SK-N-MC (cell line): ENCODE measurements at regions not wholly inside any gene's neighbourhood (a gene's known extent, or its start where the extent isn't known, plus 50 kb on each side); places are given as distances from the start of the nearest gene placed in this dataset.
"Not testable (repeated sequence)": the region's sequence is repeated elsewhere in the genome, so short reads cannot be mapped to it uniquely, and the experiment has no call there.

Experiments
- DNase-seq: peaks from one replicate; pipeline ENCODE4 v3.0.0-alpha.2; 2011; ENCODE audit warnings: low read depth, low spot score
- H3K27ac ChIP-seq: fragments of 200-600 bp; sonication (generic); 2 replicates; pipeline ENCODE4 v1.5.1; 2016; ENCODE audit warnings: mixed run types
- H3K36me3 ChIP-seq: fragments of 200-600 bp; sonication (generic); 2 replicates; pipeline ENCODE4 v1.6.1; 2017; ENCODE audit warnings: antibody characterized with exemption, low read length, mixed read lengths; ENCODE audit not compliant: insufficient read depth
- H3K4me3 ChIP-seq: fragments of 200-600 bp; sonication (generic); 2 replicates; pipeline ENCODE4 v1.5.1; 2016
- H3K9ac ChIP-seq: fragments of 200-600 bp; sonication (generic); 2 replicates; pipeline ENCODE4 v1.8.0; 2017; ENCODE audit warnings: mixed run types, mixed read lengths; ENCODE audit not compliant: insufficient read length
- H3K9me3 ChIP-seq: fragments of 200-600 bp; sonication (generic); 2 replicates; pipeline ENCODE4 v1.6.1; 2017; ENCODE audit warnings: low read depth, mild to moderate bottlenecking, antibody characterized with exemption, low read length, moderate library complexity, mixed read lengths
- EZH2 ChIP-seq: fragments of 200-600 bp; sonication (generic); IDR thresholded peaks from one replicate; pipeline ENCODE4 v1.6.1; 2017; ENCODE audit warnings: antibody characterized with exemption
- FOXP2 ChIP-seq: optimal IDR thresholded peaks from 2 replicates; pipeline ENCODE3; 2011; ENCODE audit warnings: mild to moderate bottlenecking, moderate library complexity; ENCODE audit not compliant: insufficient read depth; ENCODE audit errors: extremely low read length, control extremely low read depth
- POLR2AphosphoS5 ChIP-seq: IDR thresholded peaks from 2 replicates; pipeline ENCODE4 v1.6.1; 2012; ENCODE audit warnings: mild to moderate bottlenecking, low read depth, low read length, borderline replicate concordance

GRCh38 chr3:70501561-70501960, 189.1 kb upstream of the MDFIC2 start:
- Histone ChIP-seq H3K36me3 (no peaks in the 10 kb centered on the region), H3K4me3 (no peak overlapping the region), H3K9me3 (no peaks in the 10 kb centered on the region), H3K9ac (no peak overlapping the region), H3K27ac (no peak overlapping the region)
- no peak for DNase-seq
- no peak for TF ChIP-seq FOXP2
- TF ChIP-seq EZH2, result no peak

GRCh38 chr3:70488816-70489215, 176.4 kb upstream of the MDFIC2 start:
- no peak for DNase-seq
- Histone ChIP-seq H3K4me3 (no peak overlapping the region), H3K36me3 (no peaks in the 10 kb centered on the region), H3K27ac (no peak overlapping the region), H3K9ac (no peak overlapping the region), H3K9me3 (no peaks in the 10 kb centered on the region)
- no peak for TF ChIP-seq EZH2
- TF ChIP-seq FOXP2, result no peak
- no peak for TF ChIP-seq POLR2AphosphoS5

GRCh38 chr3:70488131-70488530, 175.7 kb upstream of the MDFIC2 start:
- Histone ChIP-seq H3K9ac (no peak overlapping the region), H3K36me3 (no peaks in the 10 kb centered on the region), H3K4me3 (no peak overlapping the region), H3K27ac (no peak overlapping the region), H3K9me3 (no peaks in the 10 kb centered on the region)
- TF ChIP-seq POLR2AphosphoS5 (no peak; the same call in 1 of the 2 replicates), EZH2 (no peak)
- DNase-seq, result peak; percentile 28

GRCh38 chr3:70486414-70487017, 174.1 kb upstream of the MDFIC2 start:
- Histone ChIP-seq H3K4me3 (no peak overlapping the region), H3K9me3 (no peaks in the 10 kb centered on the region), H3K27ac (no peak overlapping the region), H3K9ac (no peak overlapping the region), H3K36me3 (no peaks in the 10 kb centered on the region)
- TF ChIP-seq EZH2 (no peak), POLR2AphosphoS5 (no peak), FOXP2 (no peak)
- no peak for DNase-seq

- Histone ChIP-seq H3K9me3 (no peaks in the 10 kb centered on the region), H3K9ac (no peak overlapping the region), H3K4me3 (no peak overlapping the region), H3K36me3 (no peaks in the 10 kb centered on the region), H3K27ac (no peak overlapping the region)
- TF ChIP-seq POLR2AphosphoS5 (no peak), FOXP2 (no peak), EZH2 (no peak)
- no peak for DNase-seq
Measured at GRCh38 chr3:70476174-70476573, 163.7 kb upstream of the MDFIC2 start.

- H3K9ac ChIP-seq, result no peak overlapping the region
- no peaks in the 10 kb centered on the region for H3K36me3 ChIP-seq
- no peak for TF ChIP-seq FOXP2
- TF ChIP-seq POLR2AphosphoS5, result no peak
- no peak for TF ChIP-seq EZH2
- no peak for DNase-seq
- H3K27ac ChIP-seq, result no peak overlapping the region
- no peaks in the 10 kb centered on the region for H3K9me3 ChIP-seq
- H3K4me3 ChIP-seq, result no peak overlapping the region
Measured at GRCh38 chr3:70471464-70472342, 159.3 kb upstream of the MDFIC2 start.

- no peak overlapping the region for H3K4me3 ChIP-seq
- TF ChIP-seq EZH2, result no peak
- TF ChIP-seq FOXP2, result no peak
- TF ChIP-seq POLR2AphosphoS5, result no peak
- no peaks in the 10 kb centered on the region for H3K9me3 ChIP-seq
- DNase-seq, result no peak
- H3K36me3 ChIP-seq, result no peaks in the 10 kb centered on the region
- no peak overlapping the region for H3K27ac ChIP-seq
- H3K9ac ChIP-seq, result no peak overlapping the region
Measured at GRCh38 chr3:70466096-70466495, 153.7 kb upstream of the MDFIC2 start.

GRCh38 chr3:70464876-70465275, 152.4 kb upstream of the MDFIC2 start:
- no peaks in the 10 kb centered on the region for H3K36me3 ChIP-seq
- TF ChIP-seq POLR2AphosphoS5 (no peak), FOXP2 (no peak), EZH2 (no peak)
- no peak overlapping the region for H3K27ac ChIP-seq
- H3K9ac ChIP-seq, result no peak overlapping the region
- no peak for DNase-seq
- H3K9me3 ChIP-seq, result no peaks in the 10 kb centered on the region
- H3K4me3 ChIP-seq, result no peak overlapping the region

- DNase-seq, result no peak
- no peak overlapping the region for H3K4me3 ChIP-seq
- TF ChIP-seq FOXP2 (no peak), POLR2AphosphoS5 (no peak), EZH2 (no peak)
- H3K9ac ChIP-seq, result no peak overlapping the region
- no peaks in the 10 kb centered on the region for H3K36me3 ChIP-seq
- H3K27ac ChIP-seq, result no peak overlapping the region
- H3K9me3 ChIP-seq, result no peaks in the 10 kb centered on the region
Measured at GRCh38 chr3:70464465-70464864, 152.0 kb upstream of the MDFIC2 start.

GRCh38 chr3:70450220-70450619, 137.8 kb upstream of the MDFIC2 start:
- H3K27ac ChIP-seq, H3K4me3 ChIP-seq, H3K9me3 ChIP-seq, H3K36me3 ChIP-seq, DNase-seq, H3K9ac ChIP-seq: not testable (repeated sequence)

GRCh38 chr3:70435422-70435821, 123.0 kb upstream of the MDFIC2 start:
- H3K9me3 ChIP-seq, H3K27ac ChIP-seq, DNase-seq, H3K4me3 ChIP-seq, H3K9ac ChIP-seq, H3K36me3 ChIP-seq: not testable (repeated sequence)
